Esophagus squamous epithelium (tissue), 5 donors: ENCODE measurements at regions not wholly inside any gene's neighbourhood (a gene's known extent, or its start where the extent isn't known, plus 50 kb on each side); places are given as distances from the start of the nearest gene placed in this dataset.

Experiments used
- DNase-seq: peaks from one replicate; lab custom pipeline; 2025; lab: John Stamatoyannopoulos, UW
- H3K27ac ChIP-seq, 4 donors: fragments of 200-600 bp; sonication (generic); one replicate each; pipeline ENCODE4 v1.5.1; 2016 to 2019; ENCODE audit warnings: mild to moderate bottlenecking in 1 of 4
- H3K27me3 ChIP-seq, 4 donors: fragments of 200-600 bp; sonication (generic); 1 replicate in 3 of 4; 2 replicates in 1 of 4; pipeline versions ENCODE4 v1.5.1 to v1.6.0; 2017 to 2021; ENCODE audit warnings: antibody characterized with exemption in 1 of 4
- H3K36me3 ChIP-seq, 3 donors: fragments of 200-600 bp; sonication (generic); one replicate each; pipeline ENCODE4 v1.5.1; 2016 to 2019
- H3K4me1 ChIP-seq, 3 donors: fragments of 200-600 bp; sonication (generic); one replicate each; pipeline ENCODE4 v1.5.1; 2017 to 2019
- H3K4me3 ChIP-seq, 4 donors: fragments of 200-600 bp; sonication (generic); 1 replicate in 3 of 4; 2 replicates in 1 of 4; pipeline ENCODE4 v1.5.1; 2016 to 2019; ENCODE audit warnings: mild to moderate bottlenecking in 2 of 4, moderate library complexity in 1 of 4
- H3K9me3 ChIP-seq, 3 donors: fragments of 200-600 bp; sonication (generic); one replicate each; pipeline ENCODE4 v1.5.1; 2016 to 2019
- CTCF ChIP-seq, 6 experiments: fragments of 450-650 bp in 4 of 6; fragments of 200-600 bp in 2 of 6; sonication (generic) in 2 of 6; IDR thresholded peaks; one replicate each; pipeline ENCODE4 v1.5.1; 2016 to 2019; ENCODE audit warnings: antibody characterized with exemption in 6 of 6, mild to moderate bottlenecking in 4 of 6, moderate library complexity in 4 of 6
- POLR2A ChIP-seq, 4 donors: fragments of 450-650 bp; IDR thresholded peaks; one replicate each; pipeline ENCODE4 v1.6.1; 2017; ENCODE audit warnings: antibody characterized with exemption in 4 of 4, mild to moderate bottlenecking in 4 of 4, moderate library complexity in 3 of 4
- WGBS, 2 donors: methylation state at CpG; one replicate each; pipeline ENCODE4 v1.1.5; 2018; 5-methylcytosine and 5-hydroxymethylcytosine counted together
- intact Hi-C: fragments of 100-400 bp; cut with DNase I; formaldehyde crosslinking; loops from one replicate; pipeline ENCODE4 v1.15.0; 2022
- donor health status: DM: yes; HTN: yes; CAD: no.

DNA sequence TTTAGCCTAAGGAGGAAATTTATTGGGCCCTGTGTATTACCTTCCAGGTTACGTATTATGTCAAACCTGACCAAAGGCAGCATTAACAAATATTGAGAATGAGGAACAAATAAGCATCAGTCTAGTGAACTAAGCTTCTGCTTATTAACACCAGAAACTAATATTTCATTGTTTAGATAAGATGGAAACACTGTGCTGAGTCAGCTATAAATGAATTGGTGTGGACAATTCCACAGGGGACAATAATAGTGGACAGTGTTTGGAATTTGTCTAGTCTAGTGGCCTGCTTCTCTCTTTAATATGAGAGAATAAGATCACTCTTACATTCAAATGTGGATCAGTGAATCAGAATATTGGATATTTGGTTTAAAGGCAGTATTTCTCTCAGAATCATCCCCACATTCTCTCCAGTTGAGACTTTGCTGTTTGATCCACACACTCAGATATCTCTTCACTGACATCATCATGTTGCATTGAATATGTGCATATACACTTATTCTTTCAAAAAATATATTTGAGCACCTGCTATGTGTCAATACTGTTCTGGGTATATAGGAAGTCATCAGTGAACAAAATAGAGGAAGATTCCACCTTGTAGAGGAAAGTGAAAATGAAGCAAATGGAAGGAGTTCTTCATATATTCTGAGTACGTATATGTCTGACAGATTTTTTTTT, 136.3 kb downstream of the DIO2 start:
- WGBS, 2 donors: 90 to 95% methylated on average over 2 of the region's 2 CpGs
- Histone ChIP-seq H3K27ac (no peak overlapping the region), H3K4me1 (peaks cover 0 to 5% (median 0%) of the 10 kb centered on the region in 3 donors), H3K36me3 (no peaks in the 10 kb centered on the region), H3K9me3 (peaks cover 0 to 9% (median 4%) of the 10 kb centered on the region in 3 donors), H3K27me3 (no peaks in the 10 kb centered on the region), H3K4me3 (no peak overlapping the region)
- intact Hi-C loops: no loop called here
- DNase-seq: no peak
- TF ChIP-seq CTCF (IDR thresholded peaks at IDR 0.05): no peak
- TF ChIP-seq POLR2A (IDR thresholded peaks at IDR 0.05): no peak

GRCh38 chr14:80059041-80059440, 152.3 kb downstream of the DIO2 start:
- H3K9me3 ChIP-seq: no peaks in the 10 kb centered on the region
- intact Hi-C loops: loop anchor here (10.0 kb wide), 1 partner anchor 796 kb away; no protein-coding TSS in a partner anchor
- peaks cover 0 to 6% (median 0%) of the 10 kb centered on the region in 3 donors for H3K4me1 ChIP-seq
- no peaks in the 10 kb centered on the region for H3K27me3 ChIP-seq
- WGBS, 2 donors: 48 to 70% methylated on average over 2 of the region's 2 CpGs
- no peak overlapping the region for H3K4me3 ChIP-seq
- no peaks in the 10 kb centered on the region for H3K36me3 ChIP-seq
- H3K27ac ChIP-seq: no peak overlapping the region
- no peak for DNase-seq
- no peak for TF ChIP-seq POLR2A (IDR thresholded peaks at IDR 0.05)
- no peak for TF ChIP-seq CTCF (IDR thresholded peaks at IDR 0.05)

DNA sequence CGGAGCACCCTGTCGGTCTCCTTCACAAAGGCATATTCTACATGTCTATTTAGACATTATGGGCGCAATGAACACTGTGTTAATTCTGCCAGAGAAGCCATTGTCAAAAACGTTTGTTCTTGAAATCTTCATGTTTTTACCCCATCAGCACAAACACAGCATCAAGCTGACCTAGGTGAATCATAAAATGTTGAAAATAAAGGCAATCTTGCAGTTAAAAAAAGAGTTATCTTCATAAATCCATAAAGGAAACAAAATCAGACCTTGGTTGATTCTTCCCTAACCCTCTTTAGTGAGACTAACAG, 154.9 kb downstream of the DIO2 start:
- no peak overlapping the region for H3K27ac ChIP-seq

DNA sequence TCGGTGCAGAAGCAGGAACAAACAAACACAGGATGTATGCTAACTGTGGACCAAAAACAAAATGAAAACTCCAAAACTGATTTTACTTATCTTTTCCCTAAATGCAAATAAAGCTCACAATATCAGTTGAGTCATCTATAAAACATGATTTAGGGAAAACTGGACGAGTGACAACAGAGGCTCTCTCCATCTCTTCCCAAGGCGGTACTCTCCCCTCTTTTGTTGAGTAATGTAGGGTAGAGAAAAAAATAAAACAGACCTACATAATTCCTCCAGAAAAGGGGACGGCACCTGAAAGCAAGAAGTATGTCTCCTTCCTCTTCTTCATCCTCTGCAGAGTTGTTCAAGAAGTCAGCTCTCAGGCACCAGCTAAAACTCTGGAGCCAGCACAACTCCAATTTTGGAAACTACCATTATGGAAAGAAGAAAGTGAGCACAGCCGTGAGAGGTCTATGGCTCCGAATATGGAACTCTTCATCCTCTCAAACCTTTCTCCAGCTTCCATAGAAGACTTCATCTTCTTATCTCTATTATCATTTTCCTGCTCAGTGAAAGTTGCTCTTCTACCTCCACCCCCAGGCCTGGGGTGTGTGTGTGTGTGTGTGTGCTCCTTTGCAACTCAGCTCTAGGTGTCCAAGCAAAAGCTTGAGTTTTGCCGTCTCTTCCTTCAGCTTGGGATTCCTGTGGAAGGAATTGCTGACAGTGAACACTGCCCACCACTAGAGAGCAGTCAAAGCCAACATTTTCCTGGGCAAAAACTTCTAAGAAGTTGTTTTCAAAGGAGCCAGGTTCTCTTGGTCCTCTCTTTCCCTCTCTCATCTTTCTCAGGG, 155.4 kb downstream of the DIO2 start:
- H3K27me3 ChIP-seq: no peaks in the 10 kb centered on the region
- no peak for DNase-seq
- H3K4me1 ChIP-seq: peaks cover 0 to 6% (median 0%) of the 10 kb centered on the region in 3 donors
- intact Hi-C loops: loop anchor here (10.0 kb wide), 1 partner anchor 799 kb away; no protein-coding TSS in a partner anchor
- no peaks in the 10 kb centered on the region for H3K9me3 ChIP-seq
- 47 to 52% methylated on average over 7 of the region's 7 CpGs for WGBS, 2 donors
- no peaks in the 10 kb centered on the region for H3K36me3 ChIP-seq
- H3K4me3 ChIP-seq: no peak overlapping the region
- TF ChIP-seq POLR2A (IDR thresholded peaks at IDR 0.05): no peak
- TF ChIP-seq CTCF (IDR thresholded peaks at IDR 0.05): peak in 5 of 6 experiments; percentile 57 to 78 (median 71)
- no peak overlapping the region for H3K27ac ChIP-seq

More for the DNA sequence above, 154.9 kb downstream of the DIO2 start:
- 18 to 25% methylated on average over 4 of the region's 4 CpGs for WGBS, 2 donors
- no peak for DNase-seq
- intact Hi-C loops: loop anchor here (10.0 kb wide), 1 partner anchor 798 kb away; no protein-coding TSS in a partner anchor
- Histone ChIP-seq H3K27me3 (no peaks in the 10 kb centered on the region), H3K9me3 (no peaks in the 10 kb centered on the region), H3K4me1 (peaks cover 0 to 6% (median 0%) of the 10 kb centered on the region in 3 donors), H3K36me3 (no peaks in the 10 kb centered on the region), H3K4me3 (no peak overlapping the region)
- TF ChIP-seq POLR2A (IDR thresholded peaks at IDR 0.05) (no peak), CTCF (IDR thresholded peaks at IDR 0.05) (no peak)

DNA sequence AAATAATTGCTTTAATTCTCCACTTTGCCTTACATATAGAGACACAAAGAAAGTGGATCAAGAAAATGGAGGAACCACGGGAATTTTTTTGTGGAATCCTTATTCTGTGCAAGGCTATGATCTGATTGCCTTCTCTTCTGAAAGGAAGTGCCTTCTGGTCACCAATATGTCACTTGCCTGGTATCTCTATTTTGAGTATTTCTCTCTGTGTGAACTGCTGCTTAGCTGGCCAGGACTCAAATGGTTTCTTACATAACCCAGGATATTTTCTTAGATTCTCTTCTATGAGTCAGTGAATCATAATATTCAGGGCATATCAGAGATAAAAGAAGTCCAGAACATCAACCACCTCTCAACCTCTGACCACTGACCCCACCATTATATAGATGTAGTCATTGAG, 156.1 kb downstream of the DIO2 start:
- H3K4me1 ChIP-seq: peaks cover 0 to 6% (median 0%) of the 10 kb centered on the region in 3 donors
- no peaks in the 10 kb centered on the region for H3K27me3 ChIP-seq
- no peak overlapping the region for H3K27ac ChIP-seq
- no peak overlapping the region for H3K4me3 ChIP-seq
- intact Hi-C loops: loop anchor here (10.0 kb wide), 1 partner anchor 800 kb away; no protein-coding TSS in a partner anchor
- DNase-seq: no peak
- TF ChIP-seq CTCF (IDR thresholded peaks at IDR 0.05) (no peak), POLR2A (IDR thresholded peaks at IDR 0.05) (no peak)
- no peaks in the 10 kb centered on the region for H3K9me3 ChIP-seq
- WGBS, 2 donors: 35 to 77% methylated on average over 1 of the region's 1 CpG
- H3K36me3 ChIP-seq: no peaks in the 10 kb centered on the region
